Epithelial cell of proximal tubule (primary cell): ENCODE measurements at regions not wholly inside any gene's neighbourhood (a gene's known extent, or its start where the extent isn't known, plus 50 kb on each side); places are given as distances from the start of the nearest gene placed in this dataset.

Experiments
- DNase-seq: peaks from one replicate; pipeline ENCODE4 v3.0.0-alpha.2; 2011; ENCODE audit warnings: low read depth
- H3K4me3 ChIP-seq: 2 replicates; pipeline ENCODE4 v1.5.1; 2011; ENCODE audit warnings: low read depth, mild to moderate bottlenecking, low read length
- CTCF ChIP-seq: conservative IDR thresholded peaks from 2 replicates; pipeline ENCODE4 v1.5.1; 2012; ENCODE audit warnings: low read depth, mild to moderate bottlenecking, low read length

GRCh38 chr20:7232796-7233195, 465.3 kb downstream of the BMP2 start:
- no peak for DNase-seq
- H3K4me3 ChIP-seq, result no peak overlapping the region
- TF ChIP-seq CTCF, result no peak

GRCh38 chr20:7237251-7237650, 469.8 kb downstream of the BMP2 start:
- TF ChIP-seq CTCF, result no peak
- no peak overlapping the region for H3K4me3 ChIP-seq
- DNase-seq, result no peak

- DNase-seq, result no peak
- no peak overlapping the region for H3K4me3 ChIP-seq
- TF ChIP-seq CTCF, result no peak
Observed at GRCh38 chr20:7240490-7240889, 473.0 kb downstream of the BMP2 start.

GRCh38 chr20:7248281-7249201, 481.1 kb downstream of the BMP2 start:
- no peak overlapping the region for H3K4me3 ChIP-seq
- DNase-seq, result no peak
- no peak for TF ChIP-seq CTCF

- no peak overlapping the region for H3K4me3 ChIP-seq
- TF ChIP-seq CTCF, result no peak
- DNase-seq, result no peak
Observed at GRCh38 chr20:7250337-7250736, 482.9 kb downstream of the BMP2 start.

GRCh38 chr20:7257099-7257498, 489.6 kb downstream of the BMP2 start:
- no peak overlapping the region for H3K4me3 ChIP-seq
- no peak for TF ChIP-seq CTCF
- DNase-seq, result no peak

GRCh38 chr20:7257692-7258466, 490.4 kb downstream of the BMP2 start:
- no peak for TF ChIP-seq CTCF
- H3K4me3 ChIP-seq, result no peak overlapping the region
- DNase-seq, result no peak
